ENCODE measurements at regions not wholly inside any gene's neighbourhood (a gene's known extent, or its start where the extent isn't known, plus 50 kb on each side); places are given as distances from the start of the nearest gene placed in this dataset.

GRCh38 chrX:150268839-150269355, 94.2 kb upstream of the MAMLD1 start:
- TF ChIP-seq POLR2A (IDR thresholded peaks at IDR 0.05): no peak
- TF ChIP-seq CTCF (IDR thresholded peaks at IDR 0.05): no peak

Measured in right lobe of liver (tissue), 4 donors.